MCF 10A (cell line): ENCODE measurements at regions not wholly inside any gene's neighbourhood (a gene's known extent, or its start where the extent isn't known, plus 50 kb on each side); places are given as distances from the start of the nearest gene placed in this dataset.

Experiments
- BruUV-seq: library from RNA; stranded (reverse); fragments of 400-500 nt; replicated peaks from 2 replicates; lab custom pipeline; 2021; lab: Mats Ljungman, UMichigan
- CTCF ChIA-PET: fragments of 300-600 bp; sonication (Branson Sonifier 250); formaldehyde crosslinking; extraction: SDS; loops from one replicate; lab custom pipeline; 2021; ENCODE audit warnings: antibody characterized with exemption, inconsistent platforms; lab: Yijun Ruan, JAX
- POLR2A ChIA-PET: fragments of 300-600, 350-650 bp; sonication (Branson Sonifier 250); formaldehyde crosslinking; extraction: SDS; loops from one replicate; lab custom pipeline; 2020; ENCODE audit warnings: antibody characterized with exemption, inconsistent platforms; lab: Yijun Ruan, JAX
- DNase-seq: peaks from one replicate; pipeline ENCODE4 v3.0.0-alpha.2; 2018; ENCODE audit not compliant: unreplicated experiment
- H3K27ac Mint-ChIP-seq: one replicate; pipeline ENCODE4 v1.8.0; 2022; ENCODE audit warnings: mild to moderate bottlenecking, low read depth, mixed read lengths; ENCODE audit not compliant: unreplicated experiment
- H3K27me3 Mint-ChIP-seq: one replicate; pipeline ENCODE4 v1.8.0; 2022; ENCODE audit warnings: mixed read lengths; ENCODE audit not compliant: insufficient read depth, unreplicated experiment
- H3K36me3 Mint-ChIP-seq: one replicate; pipeline ENCODE4 v1.8.0; 2022; ENCODE audit warnings: mild to moderate bottlenecking, moderate library complexity, mixed read lengths; ENCODE audit not compliant: insufficient read depth, unreplicated experiment
- H3K4me1 Mint-ChIP-seq: one replicate; pipeline ENCODE4 v1.8.0; 2022; ENCODE audit warnings: mixed read lengths; ENCODE audit not compliant: insufficient read depth, unreplicated experiment
- H3K4me3 Mint-ChIP-seq: one replicate; pipeline ENCODE4 v1.8.0; 2022; ENCODE audit warnings: mild to moderate bottlenecking, moderate library complexity, mixed read lengths; ENCODE audit not compliant: unreplicated experiment
- H3K9me3 Mint-ChIP-seq: one replicate; pipeline ENCODE4 v1.8.0; 2022; ENCODE audit warnings: mixed read lengths; ENCODE audit not compliant: unreplicated experiment
- intact Hi-C: fragments of 100-400 bp; cut with micrococcal nuclease; formaldehyde crosslinking; loops from 2 replicates; pipeline ENCODE4 v1.14.1; 2022
- TF ChIP-seq, protein P1 (sequence below): fragments of 200-600 bp; IDR thresholded peaks from one replicate; pipeline ENCODE4 v1.8.0; 2022; ENCODE audit warnings: antibody characterized with exemption, mild to moderate bottlenecking; ENCODE audit not compliant: unreplicated experiment

DNA sequence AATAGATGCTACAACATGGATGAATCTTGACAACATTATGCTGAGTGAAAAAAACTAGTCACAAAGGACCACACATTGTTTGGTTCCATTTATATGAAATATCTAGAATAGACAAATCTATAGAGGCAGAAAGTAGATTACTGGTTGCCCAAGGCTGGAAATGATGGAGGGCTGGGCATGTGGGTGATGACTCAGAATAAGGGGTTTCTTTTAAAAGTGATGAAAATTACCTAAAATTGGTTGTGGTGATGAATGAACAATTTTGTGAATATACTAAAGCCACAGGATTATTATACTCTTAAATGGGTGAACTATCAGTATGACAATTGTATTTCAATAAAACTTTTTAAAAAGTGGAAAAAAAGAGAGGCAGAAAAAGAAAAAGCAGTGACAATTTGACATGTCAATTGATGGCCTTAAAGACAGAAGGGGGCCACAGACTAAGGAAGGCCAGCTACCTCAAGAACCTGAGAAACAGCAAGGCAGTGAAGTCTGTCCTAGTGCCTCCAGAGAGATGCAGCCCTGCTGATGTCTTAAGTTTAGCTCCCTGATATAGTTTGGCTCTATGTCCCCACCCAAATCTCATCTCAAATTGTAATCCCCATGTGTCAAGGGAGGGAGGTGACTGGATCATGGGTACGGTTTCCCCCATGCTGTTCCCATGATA is 182.7 kb downstream of the PIK3R1 start:
- no peak overlapping the region for H3K4me3 Mint-ChIP-seq
- CTCF ChIA-PET = interaction anchor here (0.7 kb wide), 1 partner anchor 23 kb away, joined by 3 read pairs; no protein-coding TSS in a partner anchor

DNA sequence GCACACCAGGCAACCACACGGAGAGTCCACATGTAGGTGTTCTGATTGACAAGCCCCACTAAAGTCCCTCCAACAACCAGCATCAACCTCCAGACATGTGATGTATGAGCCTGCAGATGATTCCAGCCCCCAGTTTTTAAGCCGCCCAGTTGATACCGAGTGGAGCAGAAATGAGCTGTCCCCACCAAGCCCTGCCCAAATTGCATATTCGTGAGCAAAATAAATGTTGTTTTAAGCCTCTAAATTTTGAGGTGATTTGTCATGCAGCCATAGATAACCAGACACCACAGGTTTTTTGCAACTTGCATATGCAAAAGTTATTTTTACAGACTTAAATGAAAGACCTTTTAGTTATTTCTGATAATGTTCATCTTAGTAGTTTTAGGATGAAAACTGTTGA is 187.7 kb downstream of the PIK3R1 start:
- BruUV-seq = no TSS peak
- DNase-seq = no peak
- CTCF ChIA-PET = no interaction called here
- Mint-ChIP-seq H3K4me1 (peaks cover 20% of the 10 kb centered on the region), H3K36me3 (no peaks in the 10 kb centered on the region), H3K27ac (no peak overlapping the region), H3K4me3 (no peak overlapping the region), H3K9me3 (no peaks in the 10 kb centered on the region), H3K27me3 (no peaks in the 10 kb centered on the region)
- intact Hi-C loops = no loop called here
- POLR2A ChIA-PET = interaction anchor here (1.6 kb wide), 1 partner anchor 60 kb away, joined by 4 read pairs; no protein-coding TSS in a partner anchor
- TF ChIP-seq, protein P1, sequence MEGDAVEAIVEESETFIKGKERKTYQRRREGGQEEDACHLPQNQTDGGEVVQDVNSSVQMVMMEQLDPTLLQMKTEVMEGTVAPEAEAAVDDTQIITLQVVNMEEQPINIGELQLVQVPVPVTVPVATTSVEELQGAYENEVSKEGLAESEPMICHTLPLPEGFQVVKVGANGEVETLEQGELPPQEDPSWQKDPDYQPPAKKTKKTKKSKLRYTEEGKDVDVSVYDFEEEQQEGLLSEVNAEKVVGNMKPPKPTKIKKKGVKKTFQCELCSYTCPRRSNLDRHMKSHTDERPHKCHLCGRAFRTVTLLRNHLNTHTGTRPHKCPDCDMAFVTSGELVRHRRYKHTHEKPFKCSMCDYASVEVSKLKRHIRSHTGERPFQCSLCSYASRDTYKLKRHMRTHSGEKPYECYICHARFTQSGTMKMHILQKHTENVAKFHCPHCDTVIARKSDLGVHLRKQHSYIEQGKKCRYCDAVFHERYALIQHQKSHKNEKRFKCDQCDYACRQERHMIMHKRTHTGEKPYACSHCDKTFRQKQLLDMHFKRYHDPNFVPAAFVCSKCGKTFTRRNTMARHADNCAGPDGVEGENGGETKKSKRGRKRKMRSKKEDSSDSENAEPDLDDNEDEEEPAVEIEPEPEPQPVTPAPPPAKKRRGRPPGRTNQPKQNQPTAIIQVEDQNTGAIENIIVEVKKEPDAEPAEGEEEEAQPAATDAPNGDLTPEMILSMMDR = no peak

More for the DNA sequence above, 182.7 kb downstream of the PIK3R1 start:
- H3K36me3 Mint-ChIP-seq = no peaks in the 10 kb centered on the region
- no peaks in the 10 kb centered on the region for H3K4me1 Mint-ChIP-seq
- TF ChIP-seq, protein P1 = no peak
- H3K9me3 Mint-ChIP-seq = peaks cover 8% of the 10 kb centered on the region
- no peak overlapping the region for H3K27ac Mint-ChIP-seq
- no peak for DNase-seq
- POLR2A ChIA-PET = no interaction called here
- intact Hi-C loops = no loop called here
- no peaks in the 10 kb centered on the region for H3K27me3 Mint-ChIP-seq
- BruUV-seq = no TSS peak

DNA sequence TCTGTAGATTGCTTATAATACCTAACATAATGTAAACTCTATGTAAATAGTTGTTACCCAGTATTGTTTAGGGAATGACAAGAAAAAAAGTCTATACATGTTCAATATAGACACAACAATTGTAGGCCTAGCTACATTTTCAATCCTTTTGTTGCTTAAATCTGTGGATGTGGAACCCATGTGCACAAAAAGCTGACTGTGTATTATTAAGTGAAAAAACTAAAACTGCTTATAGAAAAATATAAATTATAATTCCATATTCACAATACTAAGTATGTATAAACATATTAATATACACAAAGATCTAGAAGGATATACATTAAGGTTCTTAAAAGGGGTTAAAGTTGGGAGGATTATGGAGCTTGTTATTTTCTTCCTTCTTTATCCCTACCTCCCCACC is 188.7 kb downstream of the PIK3R1 start:
- no peaks in the 10 kb centered on the region for H3K9me3 Mint-ChIP-seq
- intact Hi-C loops = no loop called here
- ChIA-PET CTCF (interaction anchor here (1.0 to 1.2 kb wide), 2 partner anchors 11 to 52 kb away, joined by 3 to 5 read pairs; no protein-coding TSS in a partner anchor), POLR2A (interaction anchor here (0.8 to 1.6 kb wide), 6 partner anchors 10 to 61 kb away, joined by 3 to 5 read pairs (median 4); no protein-coding TSS in a partner anchor)
- TF ChIP-seq, protein P1 = no peak
- H3K27me3 Mint-ChIP-seq = no peaks in the 10 kb centered on the region
- H3K36me3 Mint-ChIP-seq = no peaks in the 10 kb centered on the region
- DNase-seq = no peak
- no peak overlapping the region for H3K4me3 Mint-ChIP-seq
- H3K27ac Mint-ChIP-seq = no peak overlapping the region
- no TSS peak for BruUV-seq
- H3K4me1 Mint-ChIP-seq = peaks cover 24% of the 10 kb centered on the region

DNA sequence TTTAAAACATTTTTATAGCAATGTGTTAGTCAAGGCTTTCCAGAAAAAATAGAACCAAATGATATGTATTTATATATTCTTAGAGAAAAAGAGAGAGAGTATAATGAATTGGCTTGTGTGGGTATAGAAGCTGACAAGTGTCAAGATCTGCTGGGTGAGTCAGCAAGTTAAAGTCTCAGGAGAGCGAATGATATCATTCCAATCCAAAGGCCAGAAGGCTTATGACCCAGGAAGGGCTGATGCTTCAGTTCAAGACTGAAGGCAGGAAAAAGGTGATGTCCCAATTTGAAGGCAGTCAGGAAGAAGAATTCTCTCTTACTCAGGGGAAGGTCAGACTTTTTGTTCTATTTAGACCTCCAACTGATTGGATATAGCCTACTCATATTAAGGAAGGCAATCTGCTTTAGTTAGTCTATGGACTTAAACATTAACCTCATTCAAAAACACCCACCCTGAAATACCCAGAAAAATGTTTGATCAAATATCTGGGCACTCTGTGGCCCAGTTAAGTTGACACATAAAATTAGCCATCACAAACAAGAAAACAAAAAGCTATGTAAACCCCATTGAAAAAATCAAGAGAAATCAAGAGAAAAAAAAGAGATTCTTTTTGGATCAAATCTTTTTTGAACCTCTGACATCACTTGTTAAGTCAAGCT is 189.6 kb downstream of the PIK3R1 start:
- no peak overlapping the region for H3K27ac Mint-ChIP-seq
- no TSS peak for BruUV-seq
- intact Hi-C loops = loop anchor here (5.0 kb wide), 1 partner anchor 73 kb away; no protein-coding TSS in a partner anchor

More for the DNA sequence above, 189.6 kb downstream of the PIK3R1 start:
- no peaks in the 10 kb centered on the region for H3K9me3 Mint-ChIP-seq
- TF ChIP-seq, protein P1 = no peak
- POLR2A ChIA-PET = interaction anchor here (0.6 to 1.5 kb wide), 3 partner anchors 9 to 124 kb away, joined by 3 to 5 read pairs (median 3); no protein-coding TSS in a partner anchor
- no peaks in the 10 kb centered on the region for H3K27me3 Mint-ChIP-seq
- peak; percentile 58 for DNase-seq
- no peak overlapping the region for H3K4me3 Mint-ChIP-seq
- CTCF ChIA-PET = interaction anchor here (1.0 to 1.2 kb wide), 3 partner anchors 12 to 51 kb away, joined by 3 to 5 read pairs (median 3); no protein-coding TSS in a partner anchor
- H3K4me1 Mint-ChIP-seq = peaks cover 30% of the 10 kb centered on the region
- H3K36me3 Mint-ChIP-seq = no peaks in the 10 kb centered on the region
